Activated B cell treated with CpG ODN at 0.5 μM for 24 hours (primary cell): ENCODE measurements at regions not wholly inside any gene's neighbourhood (a gene's known extent, or its start where the extent isn't known, plus 50 kb on each side); places are given as distances from the start of the nearest gene placed in this dataset.

Source experiments
- ATAC-seq: fragments of 200-7000 bp; cut with Tn5 transposase; one replicate; pipeline ENCODE4 v1.10.0; 2021; ENCODE audit warnings: low read depth, mild to moderate bottlenecking, moderate library complexity
- CTCF ChIA-PET: fragments of 350-600 bp; sonication (Branson Sonifier 250); formaldehyde crosslinking; loops from one replicate; lab custom pipeline; 2021; ENCODE audit warnings: antibody characterized with exemption; lab: Charles Lee
- POLR2A ChIA-PET: fragments of 350-600 bp; sonication (Branson Sonifier 250); formaldehyde crosslinking; loops from one replicate; lab custom pipeline; 2021; ENCODE audit warnings: antibody characterized with exemption; lab: Charles Lee
- DNase-seq: peaks from one replicate; pipeline ENCODE4 v3.0.0; 2022
- H3K27ac Mint-ChIP-seq: one replicate; pipeline ENCODE4 v1.8.0; 2020; ENCODE audit warnings: mixed read lengths
- H3K27me3 Mint-ChIP-seq: one replicate; pipeline ENCODE4 v1.8.0; 2021; ENCODE audit warnings: mixed read lengths
- H3K36me3 Mint-ChIP-seq: one replicate; pipeline ENCODE4 v1.8.0; 2021; ENCODE audit warnings: low read depth, mixed read lengths
- H3K4me1 Mint-ChIP-seq: one replicate; pipeline ENCODE4 v1.8.0; 2021; ENCODE audit warnings: mixed read lengths
- H3K4me3 Mint-ChIP-seq: one replicate; pipeline ENCODE4 v1.8.0; 2020; ENCODE audit warnings: mild to moderate bottlenecking, mixed read lengths
- H3K9me3 Mint-ChIP-seq: one replicate; pipeline ENCODE4 v1.8.0; 2020; ENCODE audit warnings: mixed read lengths
- intact Hi-C: fragments of 100-400 bp; cut with micrococcal nuclease; formaldehyde crosslinking; loops from one replicate; pipeline ENCODE4 v1.15.1; 2024
- TF ChIP-seq, protein P1 (sequence below): fragments of 200-600 bp; IDR thresholded peaks from one replicate; pipeline ENCODE4 v1.8.0; 2022; ENCODE audit warnings: antibody characterized with exemption, mild to moderate bottlenecking

GRCh38 chr4:111501946-111502345 is 643.3 kb upstream of the FAM241A start:
- Mint-ChIP-seq H3K9me3 (no peaks in the 10 kb centered on the region), H3K4me1 (no peaks in the 10 kb centered on the region), H3K27ac (no peak overlapping the region), H3K27me3 (no peaks in the 10 kb centered on the region), H3K4me3 (no peak overlapping the region), H3K36me3 (no peaks in the 10 kb centered on the region)
- TF ChIP-seq, protein P1, sequence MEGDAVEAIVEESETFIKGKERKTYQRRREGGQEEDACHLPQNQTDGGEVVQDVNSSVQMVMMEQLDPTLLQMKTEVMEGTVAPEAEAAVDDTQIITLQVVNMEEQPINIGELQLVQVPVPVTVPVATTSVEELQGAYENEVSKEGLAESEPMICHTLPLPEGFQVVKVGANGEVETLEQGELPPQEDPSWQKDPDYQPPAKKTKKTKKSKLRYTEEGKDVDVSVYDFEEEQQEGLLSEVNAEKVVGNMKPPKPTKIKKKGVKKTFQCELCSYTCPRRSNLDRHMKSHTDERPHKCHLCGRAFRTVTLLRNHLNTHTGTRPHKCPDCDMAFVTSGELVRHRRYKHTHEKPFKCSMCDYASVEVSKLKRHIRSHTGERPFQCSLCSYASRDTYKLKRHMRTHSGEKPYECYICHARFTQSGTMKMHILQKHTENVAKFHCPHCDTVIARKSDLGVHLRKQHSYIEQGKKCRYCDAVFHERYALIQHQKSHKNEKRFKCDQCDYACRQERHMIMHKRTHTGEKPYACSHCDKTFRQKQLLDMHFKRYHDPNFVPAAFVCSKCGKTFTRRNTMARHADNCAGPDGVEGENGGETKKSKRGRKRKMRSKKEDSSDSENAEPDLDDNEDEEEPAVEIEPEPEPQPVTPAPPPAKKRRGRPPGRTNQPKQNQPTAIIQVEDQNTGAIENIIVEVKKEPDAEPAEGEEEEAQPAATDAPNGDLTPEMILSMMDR = no peak
- ChIA-PET CTCF (no interaction called here), POLR2A (no interaction called here)
- ATAC-seq (no peak), DNase-seq (no peak)
- intact Hi-C loops = no loop called here

- Mint-ChIP-seq H3K36me3 (no peaks in the 10 kb centered on the region), H3K27ac (no peak overlapping the region), H3K4me3 (no peak overlapping the region), H3K27me3 (no peaks in the 10 kb centered on the region), H3K4me1 (no peaks in the 10 kb centered on the region), H3K9me3 (no peaks in the 10 kb centered on the region)
- ChIA-PET POLR2A (no interaction called here), CTCF (no interaction called here)
- intact Hi-C loops = no loop called here
- TF ChIP-seq, protein P1 = no peak
- no peak for ATAC-seq
- no peak for DNase-seq
Observed at GRCh38 chr4:111502626-111503025, 642.6 kb upstream of the FAM241A start.

DNA sequence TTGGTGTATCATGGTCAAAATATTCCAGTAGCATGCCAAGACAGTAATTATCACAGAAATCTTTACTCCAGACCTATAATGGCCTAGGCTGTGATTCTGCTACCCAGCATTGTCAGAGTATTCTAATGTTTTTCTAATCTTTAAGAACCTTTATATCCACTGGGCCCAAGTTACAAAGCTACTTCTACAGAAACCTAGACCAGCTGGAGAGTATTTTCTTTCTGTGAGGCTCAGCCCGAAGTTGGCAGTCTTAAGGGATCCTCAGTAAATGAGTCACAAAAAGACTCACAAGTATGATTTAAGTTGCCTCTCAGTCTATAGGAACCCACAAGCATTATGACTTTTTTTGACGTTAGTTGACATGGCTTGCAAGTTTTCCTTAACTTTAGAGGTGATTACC is 638.5 kb upstream of the FAM241A start:
- no peaks in the 10 kb centered on the region for H3K27me3 Mint-ChIP-seq
- POLR2A ChIA-PET = no interaction called here
- intact Hi-C loops = no loop called here

DNA sequence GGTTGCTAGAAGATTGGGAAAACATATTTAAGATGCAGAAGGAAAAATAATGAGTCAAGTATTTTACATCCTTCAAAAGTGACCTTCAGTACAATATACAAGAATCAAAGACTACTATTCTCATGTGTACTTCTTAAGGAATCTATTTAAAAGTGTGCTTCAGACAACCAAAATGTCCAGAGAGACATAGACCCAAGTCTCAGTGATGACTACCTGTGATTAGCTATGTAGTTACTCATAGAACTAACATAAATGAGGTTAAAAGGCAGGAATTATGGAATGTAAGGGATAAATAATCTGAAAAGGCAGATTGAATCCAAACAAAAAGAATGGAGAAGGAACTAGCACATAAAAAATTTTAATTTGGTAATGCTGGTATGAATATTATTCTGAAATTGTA is 634.7 kb upstream of the FAM241A start:
- no peaks in the 10 kb centered on the region for H3K4me1 Mint-ChIP-seq
- intact Hi-C loops = no loop called here
- no peaks in the 10 kb centered on the region for H3K36me3 Mint-ChIP-seq
- POLR2A ChIA-PET = no interaction called here
- DNase-seq (no peak), ATAC-seq (no peak)
- no peak overlapping the region for H3K4me3 Mint-ChIP-seq
- CTCF ChIA-PET = no interaction called here
- H3K27me3 Mint-ChIP-seq = no peaks in the 10 kb centered on the region
- H3K9me3 Mint-ChIP-seq = no peaks in the 10 kb centered on the region
- TF ChIP-seq, protein P1 = no peak
- no peak overlapping the region for H3K27ac Mint-ChIP-seq

More for the DNA sequence above, 638.5 kb upstream of the FAM241A start:
- Mint-ChIP-seq H3K4me3 (no peak overlapping the region), H3K4me1 (no peaks in the 10 kb centered on the region), H3K36me3 (no peaks in the 10 kb centered on the region), H3K9me3 (no peaks in the 10 kb centered on the region), H3K27ac (no peak overlapping the region)
- DNase-seq (no peak), ATAC-seq (no peak)
- CTCF ChIA-PET = no interaction called here
- TF ChIP-seq, protein P1 = no peak

DNA sequence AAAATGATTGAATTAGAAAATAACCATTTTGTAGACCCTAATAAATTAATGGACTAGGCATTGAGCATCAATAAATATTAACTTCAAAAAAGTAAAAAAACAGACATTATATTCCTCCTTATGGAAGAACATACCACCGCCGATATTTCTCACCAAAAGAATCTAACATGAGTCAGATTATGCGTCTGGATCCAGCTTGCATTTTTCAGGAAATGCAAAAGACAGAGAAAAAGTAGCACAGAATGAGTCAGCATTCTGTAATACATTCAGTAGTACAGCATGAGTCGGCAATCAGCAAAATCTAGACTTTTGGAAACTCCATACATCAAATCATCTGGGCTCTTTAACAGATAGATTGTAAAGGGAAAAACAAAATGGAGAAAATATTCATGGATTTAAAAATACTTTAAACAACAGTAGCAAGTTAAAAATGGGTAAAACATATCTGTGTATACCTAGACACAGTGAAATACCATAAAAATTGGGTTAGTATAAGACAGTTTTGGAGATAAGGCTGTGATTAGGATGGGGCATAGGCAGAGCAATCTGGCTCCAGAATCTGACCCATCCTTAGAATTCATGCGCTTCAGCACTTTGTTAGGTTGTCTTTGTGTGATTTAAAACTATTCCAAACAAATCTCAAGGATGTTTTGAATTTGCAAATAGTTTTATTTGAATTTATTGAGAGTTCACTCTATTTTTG is 633.0 kb upstream of the FAM241A start:
- DNase-seq = no peak
- no peaks in the 10 kb centered on the region for H3K9me3 Mint-ChIP-seq
- no peaks in the 10 kb centered on the region for H3K36me3 Mint-ChIP-seq
- TF ChIP-seq, protein P1 = no peak
- H3K4me3 Mint-ChIP-seq = no peak overlapping the region
- POLR2A ChIA-PET = no interaction called here
- no peaks in the 10 kb centered on the region for H3K4me1 Mint-ChIP-seq
- intact Hi-C loops = no loop called here
- CTCF ChIA-PET = no interaction called here
- no peak for ATAC-seq
- H3K27me3 Mint-ChIP-seq = no peaks in the 10 kb centered on the region
- H3K27ac Mint-ChIP-seq = no peak overlapping the region
